ENCODE measurements at regions not wholly inside any gene's neighbourhood (a gene's known extent, or its start where the extent isn't known, plus 50 kb on each side); places are given as distances from the start of the nearest gene placed in this dataset.
A peak's percentile ranks its signal among the peaks of the same experiment; 100 is the strongest.

DNA sequence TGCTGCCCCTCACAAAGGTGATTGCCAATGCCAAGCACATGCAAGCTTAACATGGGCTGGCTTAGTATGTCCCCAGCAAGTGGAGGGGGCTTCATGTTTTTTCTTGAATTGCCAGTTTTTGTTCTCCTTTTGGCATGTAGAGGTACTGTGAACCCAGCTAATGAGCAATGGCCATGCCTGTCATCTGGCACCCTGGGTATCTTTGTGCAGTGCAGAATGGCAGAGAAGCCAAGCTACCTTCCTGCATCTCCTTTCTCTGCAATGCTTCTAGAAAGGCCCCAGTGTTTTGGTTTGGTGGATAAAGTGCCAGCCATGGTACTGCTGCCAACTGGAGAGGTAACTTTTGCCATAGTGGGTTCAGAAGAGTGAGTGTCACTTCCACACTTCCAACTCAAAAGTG is 576.9 kb downstream of the CMPK2 start:
- H3K4me3 ChIP-seq (ENCODE audit: insufficient read depth, low read depth, low read length), result no peak overlapping the region
- no peaks in the 10 kb centered on the region for H3K36me3 ChIP-seq (replicated peaks; ENCODE audit: control insufficient read depth, insufficient read depth, low read length)
- H3K27me3 ChIP-seq (ENCODE audit: control insufficient read depth, insufficient read depth, low read length), result no peaks in the 10 kb centered on the region
- no peak for DNase-seq

- Histone ChIP-seq H3K27me3 (ENCODE audit: control insufficient read depth, insufficient read depth, low read length) (no peaks in the 10 kb centered on the region), H3K4me3 (ENCODE audit: insufficient read depth, low read depth, low read length) (no peak overlapping the region), H3K36me3 (replicated peaks; ENCODE audit: control insufficient read depth, insufficient read depth, low read length) (no peaks in the 10 kb centered on the region)
- no peak for DNase-seq
Measured at GRCh38 chr2:6290217-6291015, 575.3 kb downstream of the CMPK2 start.

DNA sequence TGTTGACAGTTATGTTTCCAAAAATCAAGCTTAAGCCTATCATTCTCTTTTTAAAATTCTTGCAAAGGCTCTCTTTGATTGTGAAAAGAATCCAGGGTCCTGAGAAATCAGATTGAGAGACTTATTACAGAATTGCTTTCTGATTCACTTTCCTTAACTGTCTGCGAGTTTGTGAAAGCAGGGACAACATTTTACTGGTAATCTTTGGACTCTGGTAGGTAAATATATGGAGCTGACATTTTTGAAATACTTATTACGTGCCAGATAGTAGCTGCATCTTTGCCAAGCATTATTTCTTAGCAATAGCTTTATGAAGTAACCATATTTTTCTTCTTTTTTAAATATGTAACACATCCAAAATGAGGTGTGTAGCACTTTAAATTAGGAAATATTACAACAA is 570.9 kb downstream of the CMPK2 start:
- DNase-seq, result no peak
- H3K4me3 ChIP-seq (ENCODE audit: insufficient read depth, low read depth, low read length), result no peak overlapping the region
- no peaks in the 10 kb centered on the region for H3K27me3 ChIP-seq (ENCODE audit: control insufficient read depth, insufficient read depth, low read length)
- H3K36me3 ChIP-seq (replicated peaks; ENCODE audit: control insufficient read depth, insufficient read depth, low read length), result no peaks in the 10 kb centered on the region

- H3K27me3 ChIP-seq (ENCODE audit: control insufficient read depth, insufficient read depth, low read length), result no peaks in the 10 kb centered on the region
- no peak for DNase-seq
- H3K4me3 ChIP-seq (ENCODE audit: insufficient read depth, low read depth, low read length), result no peak overlapping the region
- no peaks in the 10 kb centered on the region for H3K36me3 ChIP-seq (replicated peaks; ENCODE audit: control insufficient read depth, insufficient read depth, low read length)
Measured at GRCh38 chr2:6297238-6297637, 568.5 kb downstream of the CMPK2 start.

DNA sequence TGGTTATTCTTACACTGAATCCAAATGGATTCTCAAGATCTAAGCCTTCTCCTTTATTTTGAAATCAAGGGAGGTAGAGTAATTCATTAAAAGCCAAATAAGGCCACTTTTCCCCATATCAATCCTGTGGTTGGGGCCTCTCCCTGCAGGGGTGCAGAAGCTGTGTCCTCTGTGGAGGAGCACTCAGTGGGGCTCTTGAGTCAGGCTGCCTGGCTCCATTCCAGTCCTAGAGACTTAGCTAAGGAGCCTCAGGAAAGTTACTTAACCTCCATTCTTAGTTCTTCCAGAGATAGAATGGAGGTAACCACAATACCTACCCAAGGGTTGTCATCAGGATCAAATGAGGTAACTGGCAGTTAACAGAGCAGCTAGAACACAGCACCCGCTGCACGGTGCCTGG is 564.3 kb downstream of the CMPK2 start:
- DNase-seq, result no peak
- no peaks in the 10 kb centered on the region for H3K36me3 ChIP-seq (replicated peaks; ENCODE audit: control insufficient read depth, insufficient read depth, low read length)

DNA sequence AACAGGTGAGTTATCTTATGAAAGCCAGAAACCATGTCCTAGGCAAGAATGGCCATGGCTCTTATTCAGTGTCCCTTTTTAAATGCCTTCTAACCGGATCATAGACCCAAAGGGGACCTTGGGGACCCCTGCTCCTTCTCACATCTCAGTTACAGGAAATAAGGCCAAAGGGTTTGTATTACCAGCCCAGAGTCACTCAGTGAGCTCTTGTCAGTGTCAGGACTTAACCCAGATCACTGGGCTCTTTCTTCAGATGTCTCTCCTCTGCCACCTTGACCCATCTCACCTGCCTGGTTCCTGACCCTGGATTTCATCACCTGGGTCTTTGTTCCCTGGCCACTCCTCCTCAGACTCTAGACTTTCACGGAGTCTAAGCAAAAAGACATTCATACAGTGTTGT is 556.7 kb downstream of the CMPK2 start:
- no peak for DNase-seq
- Histone ChIP-seq H3K27me3 (ENCODE audit: control insufficient read depth, insufficient read depth, low read length) (no peaks in the 10 kb centered on the region), H3K36me3 (replicated peaks; ENCODE audit: control insufficient read depth, insufficient read depth, low read length) (no peaks in the 10 kb centered on the region), H3K4me3 (ENCODE audit: insufficient read depth, low read depth, low read length) (no peak overlapping the region)

More for the DNA sequence above, 564.3 kb downstream of the CMPK2 start:
- H3K27me3 ChIP-seq (ENCODE audit: control insufficient read depth, insufficient read depth, low read length), result no peaks in the 10 kb centered on the region
- H3K4me3 ChIP-seq (ENCODE audit: insufficient read depth, low read depth, low read length), result no peak overlapping the region

DNA sequence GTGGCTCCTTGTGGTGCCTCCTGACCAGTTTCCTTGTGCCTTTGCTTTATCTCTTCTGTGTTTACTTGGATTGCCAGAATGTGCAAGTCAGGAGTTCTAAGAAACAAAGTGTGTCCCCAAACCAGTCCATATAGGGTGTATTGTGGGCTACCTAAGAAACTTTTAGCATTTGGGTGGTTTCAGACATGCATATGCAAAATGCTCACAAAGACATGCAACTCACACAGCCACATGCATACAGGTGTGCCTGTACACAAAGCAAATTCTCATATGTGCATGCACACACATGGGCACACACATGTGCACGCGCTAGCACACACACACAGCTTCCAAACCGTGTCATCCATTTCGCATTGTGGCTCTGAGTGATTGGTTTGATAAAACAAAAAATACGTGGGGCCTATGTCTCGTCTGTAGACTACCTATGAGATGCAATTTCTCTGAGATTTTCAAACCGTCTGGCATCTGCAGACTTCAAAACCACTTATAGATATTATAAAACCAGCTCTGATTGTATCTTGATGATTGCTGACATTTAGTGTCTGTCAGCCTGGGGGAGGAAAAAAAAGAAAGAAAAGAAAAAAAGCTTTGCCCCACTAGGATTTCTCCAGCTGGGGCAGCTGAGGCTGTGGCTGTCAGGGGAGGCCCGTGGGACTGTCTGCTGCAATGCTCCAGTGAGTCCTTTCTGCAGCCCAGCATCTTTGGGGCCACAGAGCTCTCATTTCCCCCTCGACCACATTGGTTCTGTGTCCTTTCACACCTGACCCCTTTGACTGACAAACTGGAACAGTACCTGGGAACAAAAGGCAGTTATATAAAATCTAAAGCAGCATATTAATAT is 556.1 kb downstream of the CMPK2 start:
- no peaks in the 10 kb centered on the region for H3K27me3 ChIP-seq (ENCODE audit: control insufficient read depth, insufficient read depth, low read length)
- H3K4me3 ChIP-seq (ENCODE audit: insufficient read depth, low read depth, low read length), result no peak overlapping the region
- no peaks in the 10 kb centered on the region for H3K36me3 ChIP-seq (replicated peaks; ENCODE audit: control insufficient read depth, insufficient read depth, low read length)
- DNase-seq, result no peak

DNA sequence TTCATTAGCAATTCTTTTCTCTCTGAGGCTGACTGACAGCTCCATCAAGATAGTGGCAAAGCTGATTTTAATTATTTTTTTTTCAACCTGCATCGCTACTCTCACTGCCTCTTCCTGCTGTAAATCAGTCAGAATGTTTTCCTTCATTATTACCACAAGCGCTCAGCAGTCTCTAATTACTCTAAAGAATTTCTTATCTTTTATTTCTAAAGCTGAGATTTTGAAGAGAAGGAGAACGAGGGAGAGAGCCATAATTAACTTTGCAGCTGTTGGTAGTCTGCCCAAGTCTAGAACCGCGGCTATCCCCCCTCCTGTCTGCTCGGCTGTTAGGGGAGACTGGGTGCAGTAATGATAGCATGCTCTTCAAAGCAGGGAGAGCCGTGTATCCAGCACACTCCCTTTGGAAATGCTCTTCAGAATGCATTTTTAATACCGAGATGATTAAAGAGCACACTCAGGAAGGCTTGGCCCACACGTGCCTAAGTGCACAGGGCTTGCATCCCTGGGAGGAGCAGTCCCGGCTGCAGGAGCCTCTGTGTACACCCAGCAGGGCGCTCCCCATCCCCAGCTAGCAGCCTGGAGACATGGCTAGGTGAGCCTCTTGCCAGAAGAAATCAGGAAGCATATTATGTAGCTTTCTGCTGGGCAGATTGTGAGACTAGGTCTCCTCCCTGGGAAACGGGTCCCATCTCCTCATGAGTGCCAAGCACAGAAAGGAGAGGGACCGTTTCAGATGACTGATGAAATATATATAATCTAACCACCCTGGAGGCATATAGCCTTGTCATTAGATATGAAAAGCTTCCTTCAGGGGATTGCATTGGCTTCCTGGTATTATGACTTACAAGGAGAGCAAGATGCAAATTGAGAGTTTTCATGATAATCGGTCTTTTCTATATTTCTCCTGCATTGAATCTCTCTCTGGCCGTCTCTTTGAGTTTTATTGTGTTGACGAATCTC is 555.2 kb downstream of the CMPK2 start:
- H3K4me3 ChIP-seq (ENCODE audit: insufficient read depth, low read depth, low read length), result no peak overlapping the region
- H3K27me3 ChIP-seq (ENCODE audit: control insufficient read depth, insufficient read depth, low read length), result no peaks in the 10 kb centered on the region

DNA sequence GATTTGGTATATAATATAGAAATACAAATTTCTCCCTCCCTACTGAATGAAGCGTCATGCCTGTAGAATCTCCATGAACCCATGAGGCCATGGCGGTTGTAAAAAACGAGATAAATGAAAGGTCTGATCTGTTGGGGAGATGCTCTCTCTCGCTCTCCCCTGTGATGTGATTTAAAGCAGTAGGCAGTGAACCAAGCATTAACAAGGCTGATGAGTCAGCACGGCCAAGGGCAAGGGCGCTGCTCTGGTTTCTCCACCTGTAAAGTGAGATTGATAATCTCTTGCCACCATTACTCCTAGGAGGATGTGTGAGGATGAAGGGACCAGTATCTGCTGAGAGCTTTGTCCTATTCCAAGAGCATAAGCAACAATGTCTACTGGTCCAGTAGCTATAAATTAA is 553.3 kb downstream of the CMPK2 start:
- DNase-seq, result no peak
- Histone ChIP-seq H3K4me3 (ENCODE audit: insufficient read depth, low read depth, low read length) (no peak overlapping the region), H3K27me3 (ENCODE audit: control insufficient read depth, insufficient read depth, low read length) (no peaks in the 10 kb centered on the region), H3K36me3 (replicated peaks; ENCODE audit: control insufficient read depth, insufficient read depth, low read length) (no peaks in the 10 kb centered on the region)

More for the DNA sequence above, 555.2 kb downstream of the CMPK2 start:
- no peak for DNase-seq
- no peaks in the 10 kb centered on the region for H3K36me3 ChIP-seq (replicated peaks; ENCODE audit: control insufficient read depth, insufficient read depth, low read length)

DNA sequence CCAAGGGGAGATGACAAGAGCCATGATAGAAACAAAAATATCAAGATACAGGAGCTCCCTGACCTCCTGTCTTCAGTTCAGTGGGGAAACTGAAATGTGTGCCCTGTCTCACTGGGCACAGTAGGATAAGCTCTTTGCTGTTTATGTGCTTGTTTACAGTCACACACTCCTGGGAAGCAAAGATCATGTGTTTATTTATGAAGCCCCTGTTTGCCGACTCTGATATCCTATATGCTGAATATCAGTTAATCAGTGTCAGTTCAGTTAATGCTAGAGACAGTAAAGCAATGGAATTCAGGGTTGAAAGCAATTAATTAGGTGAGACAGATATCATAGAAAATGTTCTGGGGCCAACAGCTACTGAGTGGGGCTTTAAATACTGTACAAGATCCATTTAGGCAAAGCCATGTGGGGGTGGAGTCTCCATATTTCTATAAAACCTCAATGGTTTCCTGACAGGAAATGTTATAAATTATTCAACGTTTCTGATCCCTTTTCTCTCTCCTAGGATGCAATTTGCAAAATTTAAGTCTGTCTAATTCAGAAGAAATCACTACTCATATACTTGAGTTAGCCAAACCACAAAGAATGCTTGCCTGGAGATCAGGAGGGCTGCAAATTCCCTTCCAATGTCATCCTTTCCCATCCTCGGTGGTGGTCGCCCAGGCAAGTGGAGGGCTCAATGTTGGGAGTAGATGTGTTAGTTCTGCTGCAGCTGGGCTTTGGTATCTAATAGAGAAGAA is 551.3 kb downstream of the CMPK2 start:
- H3K4me3 ChIP-seq (ENCODE audit: insufficient read depth, low read depth, low read length), result no peak overlapping the region
- no peak for DNase-seq
- H3K27me3 ChIP-seq (ENCODE audit: control insufficient read depth, insufficient read depth, low read length), result no peaks in the 10 kb centered on the region

GRCh38 chr2:6325616-6326015 is 540.1 kb downstream of the CMPK2 start:
- Histone ChIP-seq H3K36me3 (replicated peaks; ENCODE audit: control insufficient read depth, insufficient read depth, low read length) (no peaks in the 10 kb centered on the region), H3K4me3 (ENCODE audit: insufficient read depth, low read depth, low read length) (no peak overlapping the region), H3K27me3 (ENCODE audit: control insufficient read depth, insufficient read depth, low read length) (no peaks in the 10 kb centered on the region)
- peak; percentile 28 for DNase-seq

More for the DNA sequence above, 551.3 kb downstream of the CMPK2 start:
- no peaks in the 10 kb centered on the region for H3K36me3 ChIP-seq (replicated peaks; ENCODE audit: control insufficient read depth, insufficient read depth, low read length)

DNA sequence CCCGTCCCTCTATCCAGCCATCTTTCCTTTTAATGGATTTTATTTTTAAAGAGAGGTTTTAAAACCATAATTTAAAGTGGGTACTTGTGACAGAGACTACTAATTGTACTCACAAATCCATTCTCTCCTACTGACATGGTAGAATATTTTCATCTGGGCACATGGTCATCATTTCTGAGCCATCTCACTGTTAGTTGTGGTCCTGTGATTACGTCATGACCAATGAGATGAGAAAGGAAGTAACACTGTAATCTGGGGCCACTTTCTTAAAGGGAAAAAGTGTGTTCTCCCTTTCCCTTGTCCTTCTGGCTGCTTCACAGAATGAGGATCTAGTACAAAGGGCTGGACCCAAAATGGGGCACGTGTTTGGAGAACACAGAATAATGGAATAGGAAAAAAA is 538.7 kb downstream of the CMPK2 start:
- no peak overlapping the region for H3K4me3 ChIP-seq (ENCODE audit: insufficient read depth, low read depth, low read length)
- DNase-seq, result no peak
- H3K27me3 ChIP-seq (ENCODE audit: control insufficient read depth, insufficient read depth, low read length), result no peaks in the 10 kb centered on the region
- no peaks in the 10 kb centered on the region for H3K36me3 ChIP-seq (replicated peaks; ENCODE audit: control insufficient read depth, insufficient read depth, low read length)

DNA sequence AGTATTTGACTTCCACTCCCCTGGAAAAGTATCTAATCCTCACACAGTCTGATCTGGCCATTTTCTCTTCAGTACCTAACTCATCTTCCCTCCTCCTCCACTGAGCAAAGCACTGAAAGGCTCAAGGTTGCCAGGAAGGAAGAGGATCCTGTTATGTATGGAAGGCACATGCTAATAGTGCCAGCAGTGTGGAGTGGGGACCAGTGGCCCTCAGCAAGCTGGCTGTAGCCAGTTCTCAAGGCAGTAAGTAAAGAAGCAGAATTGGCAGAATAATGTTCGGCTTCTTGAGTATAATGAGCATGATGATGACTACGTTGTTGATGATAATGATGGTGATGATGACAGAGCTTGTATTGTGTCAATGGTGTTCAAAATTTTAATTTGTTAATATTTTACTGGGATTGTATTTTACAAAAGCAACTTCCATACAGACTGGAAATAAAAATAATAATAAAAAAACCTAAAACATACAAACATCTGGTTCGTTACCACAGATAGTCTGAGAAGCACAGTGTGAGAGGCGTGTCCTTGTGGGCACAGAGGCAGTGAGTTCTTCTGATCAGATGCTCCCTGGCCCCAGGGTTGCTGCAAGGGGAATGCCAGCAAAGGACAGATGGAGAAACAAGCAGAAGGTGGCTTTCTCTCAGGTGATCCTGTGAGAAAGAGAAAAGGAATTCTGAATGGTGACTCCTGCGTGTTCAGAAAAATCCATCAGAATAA is 528.8 kb downstream of the CMPK2 start:
- H3K27me3 ChIP-seq (ENCODE audit: control insufficient read depth, insufficient read depth, low read length), result no peaks in the 10 kb centered on the region
- no peaks in the 10 kb centered on the region for H3K36me3 ChIP-seq (replicated peaks; ENCODE audit: control insufficient read depth, insufficient read depth, low read length)
- H3K4me3 ChIP-seq (ENCODE audit: insufficient read depth, low read depth, low read length), result no peak overlapping the region
- no peak for DNase-seq
